ENCODE measurements at regions not wholly inside any gene's neighbourhood (a gene's known extent, or its start where the extent isn't known, plus 50 kb on each side); places are given as distances from the start of the nearest gene placed in this dataset.

DNA sequence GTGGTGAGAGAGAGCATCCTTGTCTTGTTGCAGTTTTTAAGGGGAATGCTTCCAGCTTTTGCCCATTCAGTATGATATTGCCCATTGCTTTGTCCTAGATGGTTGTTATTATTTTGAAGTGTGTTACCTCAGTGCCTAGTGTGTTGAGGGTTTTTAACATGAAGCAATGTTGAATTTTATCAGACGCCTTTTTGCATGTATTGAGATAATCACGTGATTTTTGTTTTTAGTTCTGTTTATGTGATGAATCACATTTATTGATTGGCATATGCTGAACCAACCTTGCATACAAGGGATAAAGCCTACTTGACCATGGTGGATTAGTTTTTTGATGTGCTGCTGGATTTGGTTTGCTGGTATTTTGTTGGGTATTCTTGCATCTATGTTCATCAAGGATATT, 302.3 kb upstream of the G2E3 start:
- TF ChIP-seq, protein P1, sequence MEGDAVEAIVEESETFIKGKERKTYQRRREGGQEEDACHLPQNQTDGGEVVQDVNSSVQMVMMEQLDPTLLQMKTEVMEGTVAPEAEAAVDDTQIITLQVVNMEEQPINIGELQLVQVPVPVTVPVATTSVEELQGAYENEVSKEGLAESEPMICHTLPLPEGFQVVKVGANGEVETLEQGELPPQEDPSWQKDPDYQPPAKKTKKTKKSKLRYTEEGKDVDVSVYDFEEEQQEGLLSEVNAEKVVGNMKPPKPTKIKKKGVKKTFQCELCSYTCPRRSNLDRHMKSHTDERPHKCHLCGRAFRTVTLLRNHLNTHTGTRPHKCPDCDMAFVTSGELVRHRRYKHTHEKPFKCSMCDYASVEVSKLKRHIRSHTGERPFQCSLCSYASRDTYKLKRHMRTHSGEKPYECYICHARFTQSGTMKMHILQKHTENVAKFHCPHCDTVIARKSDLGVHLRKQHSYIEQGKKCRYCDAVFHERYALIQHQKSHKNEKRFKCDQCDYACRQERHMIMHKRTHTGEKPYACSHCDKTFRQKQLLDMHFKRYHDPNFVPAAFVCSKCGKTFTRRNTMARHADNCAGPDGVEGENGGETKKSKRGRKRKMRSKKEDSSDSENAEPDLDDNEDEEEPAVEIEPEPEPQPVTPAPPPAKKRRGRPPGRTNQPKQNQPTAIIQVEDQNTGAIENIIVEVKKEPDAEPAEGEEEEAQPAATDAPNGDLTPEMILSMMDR (IDR thresholded peaks at IDR 0.05; ENCODE audit: extremely low read depth, missing control alignments): no peak
- no peak for DNase-seq (ENCODE audit: low spot score)

DNA sequence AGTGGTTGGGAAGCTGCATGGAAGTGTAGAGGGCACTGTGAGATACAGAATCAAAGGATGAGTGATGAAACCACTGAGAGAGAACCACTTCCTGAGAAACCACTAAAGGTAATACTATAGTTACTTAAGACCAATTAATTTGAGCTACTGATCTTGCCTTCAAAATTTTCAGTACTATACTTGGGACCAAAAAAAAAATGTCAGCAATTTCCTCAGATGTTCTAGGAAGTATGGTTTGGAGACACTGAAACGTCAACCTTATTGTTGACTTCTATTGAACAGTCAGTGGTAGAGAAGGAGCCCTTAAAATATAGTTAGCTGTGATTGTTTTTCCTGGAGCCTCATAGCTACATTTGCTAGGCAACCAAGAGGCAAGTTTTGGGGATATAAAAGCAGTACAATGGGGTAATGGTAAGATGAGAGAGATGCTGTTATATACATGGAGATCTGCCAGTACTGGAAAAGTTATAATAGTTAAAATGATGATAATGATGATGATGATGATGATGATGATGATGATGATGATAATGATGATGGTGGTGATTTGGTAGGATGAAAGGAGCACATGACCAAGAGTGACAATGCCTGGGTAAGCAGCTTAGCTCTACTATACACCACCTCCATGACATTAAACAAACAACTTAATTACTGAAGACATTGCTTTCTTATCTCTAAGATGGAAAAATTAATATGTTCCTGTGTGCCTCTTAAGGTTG, 300.9 kb upstream of the G2E3 start:
- no peak for DNase-seq (ENCODE audit: low spot score)
- TF ChIP-seq, protein P1 (IDR thresholded peaks at IDR 0.05; ENCODE audit: extremely low read depth, missing control alignments): no peak

DNA sequence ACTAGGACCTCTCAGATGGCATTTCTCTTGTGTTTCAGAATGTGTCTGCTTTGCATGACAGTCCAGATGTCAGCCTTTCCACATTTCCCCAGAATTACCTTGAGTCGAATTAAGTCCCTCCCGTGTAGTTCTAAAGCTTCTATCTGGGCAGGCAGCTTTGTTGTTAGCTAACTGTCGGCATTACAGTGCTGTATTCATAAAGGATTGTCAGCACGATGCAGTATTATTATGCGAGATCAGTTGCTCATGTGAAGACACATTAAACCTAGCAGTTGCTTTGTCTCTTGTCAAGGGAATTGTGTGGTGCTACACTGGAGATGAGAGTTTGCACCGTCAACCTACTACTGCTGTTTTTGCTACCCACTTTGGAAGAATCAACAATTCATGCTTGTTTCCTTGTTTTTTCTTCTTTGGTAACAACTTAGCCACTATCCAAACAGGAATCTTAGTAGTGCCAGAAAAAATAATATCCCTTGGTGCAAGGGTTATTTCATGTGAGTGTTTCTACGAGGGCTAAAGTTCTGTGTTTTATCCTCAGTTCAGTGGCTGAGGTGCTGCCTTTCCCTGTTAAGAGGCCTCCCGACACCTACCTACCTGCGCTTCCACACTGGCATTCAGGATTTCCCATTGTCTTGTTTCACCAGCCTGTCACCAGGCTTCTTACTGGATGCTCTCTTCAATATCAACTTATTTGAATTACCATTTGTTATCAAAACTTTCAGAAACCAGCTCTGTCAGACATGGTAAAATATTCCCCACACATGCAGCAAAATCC, 297.9 kb upstream of the G2E3 start:
- TF ChIP-seq, protein P1 (IDR thresholded peaks at IDR 0.05; ENCODE audit: extremely low read depth, missing control alignments): no peak
- no peak for DNase-seq (ENCODE audit: low spot score)

DNA sequence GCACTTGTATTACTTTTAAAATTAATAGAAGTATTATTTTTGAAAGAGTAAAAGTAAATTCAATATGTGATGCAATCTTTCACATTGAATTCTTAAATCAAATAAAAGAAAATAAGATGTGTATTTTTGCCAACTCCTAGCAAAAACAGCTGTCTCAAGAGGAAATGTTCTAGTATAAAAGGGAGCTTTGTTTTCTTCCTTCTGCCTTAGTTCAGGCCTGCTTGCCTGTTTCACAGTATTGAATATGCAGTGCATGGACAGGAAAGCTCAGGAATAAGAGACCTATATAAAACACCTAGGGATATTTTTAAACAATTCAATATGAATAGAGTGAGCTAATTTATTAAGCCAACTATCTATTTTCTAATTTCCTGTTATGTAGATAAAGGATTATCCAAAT, 294.8 kb upstream of the G2E3 start:
- TF ChIP-seq, protein P1 (IDR thresholded peaks at IDR 0.05; ENCODE audit: extremely low read depth, missing control alignments): no peak
- DNase-seq (ENCODE audit: low spot score): no peak

DNA sequence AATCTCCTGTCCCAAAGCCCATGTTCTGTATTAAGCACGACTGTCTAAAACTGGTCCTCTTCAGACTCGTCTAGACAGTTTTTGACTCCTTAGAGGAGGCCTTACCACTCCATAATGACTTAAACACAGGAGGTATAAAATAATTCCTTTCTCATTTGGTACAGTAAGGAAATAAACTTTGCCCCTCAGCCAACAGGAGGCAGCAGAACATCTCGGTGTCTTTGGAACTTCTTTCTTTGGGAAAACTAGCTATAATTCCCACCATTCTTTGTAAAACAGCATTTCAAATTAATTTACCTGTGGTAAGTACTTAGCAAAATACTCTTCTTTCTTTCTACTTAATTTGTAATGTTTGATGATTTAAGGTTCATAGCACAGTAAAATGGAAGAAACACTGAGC, 292.7 kb upstream of the G2E3 start:
- DNase-seq (ENCODE audit: low spot score): no peak
- TF ChIP-seq, protein P1 (IDR thresholded peaks at IDR 0.05; ENCODE audit: extremely low read depth, missing control alignments): no peak

DNA sequence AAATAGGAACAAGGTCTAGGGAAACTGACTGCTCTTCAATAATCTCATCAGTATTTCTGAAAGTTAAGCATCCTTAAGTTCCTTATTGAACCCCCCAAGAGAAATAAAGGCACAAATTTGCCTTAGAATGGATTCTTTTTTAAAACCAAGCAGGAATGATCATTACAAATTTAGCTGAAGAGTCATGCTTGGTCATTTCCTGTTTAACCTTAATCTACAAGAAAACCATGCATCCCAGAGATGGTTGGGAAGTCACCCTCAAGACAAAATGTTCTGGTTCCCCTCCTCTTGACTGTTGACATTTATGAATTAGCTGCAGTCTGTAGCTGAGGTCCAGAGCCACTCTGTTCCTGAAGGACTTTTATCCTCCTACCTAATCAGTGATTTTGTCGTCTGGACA, 291.8 kb upstream of the G2E3 start:
- DNase-seq (ENCODE audit: low spot score): no peak
- TF ChIP-seq, protein P1 (IDR thresholded peaks at IDR 0.05; ENCODE audit: extremely low read depth, missing control alignments): no peak
